ENCODE measurements at regions not wholly inside any gene's neighbourhood (a gene's known extent, or its start where the extent isn't known, plus 50 kb on each side); places are given as distances from the start of the nearest gene placed in this dataset.

GRCh38 chr21:27582246-27582947 is 615.5 kb upstream of the ADAMTS5 start:
- no peak overlapping the region for H3K4me2 ChIP-seq (ENCODE audit: control insufficient read depth, extremely low read depth, insufficient read depth, low read depth, low read length)

DNA sequence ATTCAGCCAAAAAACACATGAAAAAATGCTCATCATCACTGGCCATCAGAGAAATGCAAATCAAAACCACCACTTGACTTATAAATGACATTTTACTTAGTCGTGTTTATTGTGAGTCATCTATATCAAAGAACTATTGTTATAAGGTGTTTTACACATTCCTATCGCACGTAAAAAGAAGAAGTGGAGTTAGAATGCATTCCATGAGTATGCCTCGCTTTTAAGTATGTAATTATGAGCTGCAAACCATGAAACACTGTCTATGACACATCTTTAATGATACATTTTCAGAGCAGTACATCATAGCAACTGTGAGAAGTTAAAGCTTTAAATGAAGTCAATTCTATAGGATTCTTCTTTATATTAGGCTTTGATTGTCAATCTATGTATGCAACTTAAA is 614.3 kb upstream of the ADAMTS5 start:
- DNase-seq (ENCODE audit: low read depth, low spot score) (peak; percentile 78), FAIRE-seq (peak; percentile 55)
- no peak overlapping the region for H3K4me2 ChIP-seq (ENCODE audit: control insufficient read depth, extremely low read depth, insufficient read depth, low read depth, low read length)
- H2AFZ ChIP-seq (ENCODE audit: control insufficient read depth, low read length) = no peak overlapping the region
- H3K9me3 ChIP-seq (ENCODE audit: control insufficient read depth, low read depth, low read length) = no peaks in the 10 kb centered on the region
- no peak overlapping the region for H3K9ac ChIP-seq (ENCODE audit: control insufficient read depth, extremely low read depth, insufficient read depth, low read length)
- no peak for TF ChIP-seq EZH2 (IDR thresholded peaks at IDR 0.05; ENCODE audit: low read length)
- TF ChIP-seq CTCF (optimal IDR thresholded peaks at IDR 0.05 in 1 of 3, IDR thresholded peaks at IDR 0.05 in 1 of 3, conservative IDR thresholded peaks at IDR 0.05 in 1 of 3; ENCODE audit: extremely low read depth in 1 of 3, insufficient read depth in 2 of 3, low read length in 3 of 3) = no peak
- H3K27ac ChIP-seq (ENCODE audit: control insufficient read depth, insufficient read depth, low read length) = peak overlapping the region; percentile 83
- no peaks in the 10 kb centered on the region for H3K79me2 ChIP-seq (ENCODE audit: control insufficient read depth, insufficient read depth, low read length)
- H3K27me3 ChIP-seq (ENCODE audit: control insufficient read depth, extremely low read depth, insufficient read depth, low read length) = no peaks in the 10 kb centered on the region
- no peaks in the 10 kb centered on the region for H3K36me3 ChIP-seq (ENCODE audit: control insufficient read depth in 2 of 2, extremely low read depth in 1 of 2, insufficient read depth in 2 of 2, low read length in 2 of 2)
- H3K9me1 ChIP-seq (ENCODE audit: control insufficient read depth, extremely low read depth, insufficient read depth, low read length) = no peaks in the 10 kb centered on the region
- H3K4me3 ChIP-seq (ENCODE audit: control insufficient read depth in 2 of 3, extremely low read depth in 1 of 3, insufficient read depth in 2 of 3, low read depth in 1 of 3, low read length in 3 of 3) = no peak overlapping the region
- H3K4me1 ChIP-seq (ENCODE audit: control insufficient read depth, extremely low read depth, insufficient read depth, low read length) = peaks cover 21% of the 10 kb centered on the region
- H4K20me1 ChIP-seq (ENCODE audit: control insufficient read depth, extremely low read depth, insufficient read depth, low read length) = no peaks in the 10 kb centered on the region
- dilution Hi-C loops (cut with MboI; ENCODE audit: extremely low pct_ligation_motif_present, low sequenced_read_pairs) = no loop called here

More at GRCh38 chr21:27582246-27582947, 615.5 kb upstream of the ADAMTS5 start:
- no peaks in the 10 kb centered on the region for H3K36me3 ChIP-seq (ENCODE audit: control insufficient read depth in 2 of 2, extremely low read depth in 1 of 2, insufficient read depth in 2 of 2, low read length in 2 of 2)
- TF ChIP-seq CTCF (optimal IDR thresholded peaks at IDR 0.05 in 1 of 3, IDR thresholded peaks at IDR 0.05 in 1 of 3, conservative IDR thresholded peaks at IDR 0.05 in 1 of 3; ENCODE audit: extremely low read depth in 1 of 3, insufficient read depth in 2 of 3, low read length in 3 of 3) = no peak
- TF ChIP-seq EZH2 (IDR thresholded peaks at IDR 0.05; ENCODE audit: low read length) = no peak
- H3K27ac ChIP-seq (ENCODE audit: control insufficient read depth, insufficient read depth, low read length) = peak overlapping the region; percentile 83
- no peaks in the 10 kb centered on the region for H3K9me1 ChIP-seq (ENCODE audit: control insufficient read depth, extremely low read depth, insufficient read depth, low read length)
- H2AFZ ChIP-seq (ENCODE audit: control insufficient read depth, low read length) = no peak overlapping the region
- peak overlapping the region; percentile 20 for H3K9ac ChIP-seq (ENCODE audit: control insufficient read depth, extremely low read depth, insufficient read depth, low read length)
- FAIRE-seq (peak; percentile 74), DNase-seq (ENCODE audit: low read depth, low spot score) (no peak)
- H3K79me2 ChIP-seq (ENCODE audit: control insufficient read depth, insufficient read depth, low read length) = no peaks in the 10 kb centered on the region
- no peak overlapping the region for H3K4me3 ChIP-seq (ENCODE audit: control insufficient read depth in 2 of 3, extremely low read depth in 1 of 3, insufficient read depth in 2 of 3, low read depth in 1 of 3, low read length in 3 of 3)
- H3K4me1 ChIP-seq (ENCODE audit: control insufficient read depth, extremely low read depth, insufficient read depth, low read length) = peaks cover 21% of the 10 kb centered on the region
- no peaks in the 10 kb centered on the region for H4K20me1 ChIP-seq (ENCODE audit: control insufficient read depth, extremely low read depth, insufficient read depth, low read length)
- H3K27me3 ChIP-seq (ENCODE audit: control insufficient read depth, extremely low read depth, insufficient read depth, low read length) = no peaks in the 10 kb centered on the region
- H3K9me3 ChIP-seq (ENCODE audit: control insufficient read depth, low read depth, low read length) = no peaks in the 10 kb centered on the region
- dilution Hi-C loops (cut with MboI; ENCODE audit: extremely low pct_ligation_motif_present, low sequenced_read_pairs) = no loop called here
